HG02852 (cell line): ENCODE measurements at regions not wholly inside any gene's neighbourhood (a gene's known extent, or its start where the extent isn't known, plus 50 kb on each side); places are given as distances from the start of the nearest gene placed in this dataset.

ENCODE experiments used
- ATAC-seq: cut with Tn5 transposase; IDR thresholded peaks from one replicate; pipeline ENCODE4 v1.9.1; 2021; ENCODE audit warnings: mild to moderate bottlenecking, moderate library complexity; ENCODE audit not compliant: unreplicated experiment

- no peak for ATAC-seq
Observed at GRCh38 chr4:155616117-155616516, 50.5 kb upstream of the GUCY1A1 start.

GRCh38 chr4:155615081-155615887, 51.4 kb upstream of the GUCY1A1 start:
- no peak for ATAC-seq

- ATAC-seq, result no peak
Observed at GRCh38 chr4:155614111-155614762, 52.4 kb upstream of the GUCY1A1 start.

GRCh38 chr4:155612074-155612473, 54.6 kb upstream of the GUCY1A1 start:
- ATAC-seq, result no peak

GRCh38 chr4:155611501-155611900, 55.1 kb upstream of the GUCY1A1 start:
- ATAC-seq, result no peak

GRCh38 chr4:155610143-155610542, 56.5 kb upstream of the GUCY1A1 start:
- ATAC-seq, result no peak

- peak; percentile 83 for ATAC-seq
Observed at GRCh38 chr4:155609455-155610059, 57.1 kb upstream of the GUCY1A1 start.

- no peak for ATAC-seq
Observed at GRCh38 chr4:155608225-155608885, 58.3 kb upstream of the GUCY1A1 start.

GRCh38 chr4:155607481-155607880, 59.2 kb upstream of the GUCY1A1 start:
- no peak for ATAC-seq

- no peak for ATAC-seq
Observed at GRCh38 chr4:155604718-155605626, 61.7 kb upstream of the GUCY1A1 start.

- no peak for ATAC-seq
Observed at GRCh38 chr4:155603360-155603891, 63.2 kb upstream of the GUCY1A1 start.

GRCh38 chr4:155602351-155603140, 64.1 kb upstream of the GUCY1A1 start:
- no peak for ATAC-seq

- ATAC-seq, result no peak
Observed at GRCh38 chr4:155600244-155600643, 66.4 kb upstream of the GUCY1A1 start.

GRCh38 chr4:155599596-155599995, 67.1 kb upstream of the GUCY1A1 start:
- no peak for ATAC-seq

GRCh38 chr4:155599085-155599484, 67.6 kb upstream of the GUCY1A1 start:
- ATAC-seq, result no peak

GRCh38 chr4:155597933-155598451, 68.7 kb upstream of the GUCY1A1 start:
- no peak for ATAC-seq

GRCh38 chr4:155597281-155597680, 69.4 kb upstream of the GUCY1A1 start:
- ATAC-seq, result no peak

- ATAC-seq, result no peak
Observed at GRCh38 chr4:155593793-155594192, 72.9 kb upstream of the GUCY1A1 start.

GRCh38 chr4:155592938-155593297, 73.7 kb upstream of the GUCY1A1 start:
- ATAC-seq, result no peak
